SK-N-SH treated with all-trans-retinoic acid at 6 μM for 48 hours (cell line): ENCODE measurements at regions not wholly inside any gene's neighbourhood (a gene's known extent, or its start where the extent isn't known, plus 50 kb on each side); places are given as distances from the start of the nearest gene placed in this dataset.

Experiments
- ATAC-seq: fragments of 200-7000 bp; cut with Tn5 transposase; 3 replicates; pipeline ENCODE4 v1.9.1; 2020; ENCODE audit warnings: mild to moderate bottlenecking, moderate library complexity
- BACH2 ChIP-seq: fragments of 250-450 bp; sonication (Bioruptor Pico); IDR thresholded peaks from 2 replicates; pipeline ENCODE4 v1.9.0; 2021; ENCODE audit warnings: mild to moderate bottlenecking, borderline replicate concordance
- CREB5 ChIP-seq: fragments of 250-450 bp; sonication (Bioruptor Pico); IDR thresholded peaks from 2 replicates; pipeline ENCODE4 v1.5.1; 2020; ENCODE audit warnings: low read depth, mild to moderate bottlenecking, moderate library complexity
- CSDC2 ChIP-seq: fragments of 250-450 bp; sonication (Bioruptor Pico); IDR thresholded peaks from 2 replicates; pipeline ENCODE4 v1.5.0; 2020; ENCODE audit warnings: mild to moderate bottlenecking, moderate library complexity
- CSRNP3 ChIP-seq: fragments of 250-450 bp; sonication (Bioruptor Pico); IDR thresholded peaks from 2 replicates; pipeline ENCODE4 v1.5.1; 2021; ENCODE audit warnings: mild to moderate bottlenecking, moderate library complexity
- ESRRG ChIP-seq: fragments of 250-450 bp; sonication (Bioruptor Pico); IDR thresholded peaks from 2 replicates; pipeline ENCODE4 v1.6.1; 2021; ENCODE audit warnings: mild to moderate bottlenecking
- GLIS3 ChIP-seq: fragments of 250-450 bp; sonication (Bioruptor Pico); IDR thresholded peaks from 2 replicates; pipeline ENCODE4 v1.5.0; 2020; ENCODE audit warnings: mild to moderate bottlenecking, moderate library complexity
- ISL1 ChIP-seq: fragments of 250-450 bp; sonication (Bioruptor Pico); IDR thresholded peaks from 2 replicates; pipeline ENCODE4 v2.1.2; 2022; ENCODE audit warnings: mild to moderate bottlenecking, moderate library complexity
- OSR1 ChIP-seq: fragments of 250-450 bp; sonication (Bioruptor Pico); IDR thresholded peaks from 2 replicates; pipeline ENCODE4 v1.8.0; 2022; ENCODE audit warnings: moderate library complexity, mild to moderate bottlenecking, inconsistent platforms
- PATZ1 ChIP-seq: fragments of 250-450 bp; sonication (Bioruptor Pico); IDR thresholded peaks from 2 replicates; pipeline ENCODE4 v1.8.0; 2020; ENCODE audit warnings: mild to moderate bottlenecking, moderate library complexity, borderline replicate concordance
- POU6F1 ChIP-seq: fragments of 250-450 bp; sonication (Bioruptor Pico); IDR thresholded peaks from 2 replicates; pipeline ENCODE4 v1.8.0; 2021; ENCODE audit warnings: low read depth, mild to moderate bottlenecking, moderate library complexity, borderline replicate concordance
- PPARA ChIP-seq: fragments of 250-450 bp; sonication (Bioruptor Pico); IDR thresholded peaks from 2 replicates; pipeline ENCODE4 v1.5.0; 2020; ENCODE audit warnings: mild to moderate bottlenecking, borderline replicate concordance
- RARB ChIP-seq: fragments of 250-450 bp; sonication (Bioruptor Pico); IDR thresholded peaks from 2 replicates; pipeline ENCODE4 v1.8.0; 2021; ENCODE audit warnings: mild to moderate bottlenecking, moderate library complexity
- SNAI2 ChIP-seq: fragments of 250-450 bp; sonication (Bioruptor Pico); IDR thresholded peaks from 2 replicates; pipeline ENCODE4 v1.5.0; 2020; ENCODE audit warnings: mild to moderate bottlenecking, moderate library complexity
- TCF4 ChIP-seq: fragments of 250-450 bp; sonication (Bioruptor Pico); IDR thresholded peaks from 2 replicates; pipeline ENCODE4 v1.8.0; 2021; ENCODE audit warnings: mild to moderate bottlenecking, moderate library complexity, borderline replicate concordance
- TSHZ2 ChIP-seq: fragments of 250-450 bp; sonication (Bioruptor Pico); IDR thresholded peaks from 2 replicates; pipeline ENCODE4 v1.5.0; 2020; ENCODE audit warnings: mild to moderate bottlenecking, moderate library complexity
- ZC3H10 ChIP-seq: fragments of 250-450 bp; sonication (Bioruptor Pico); IDR thresholded peaks from 2 replicates; pipeline ENCODE4 v1.5.1; 2021; ENCODE audit warnings: mild to moderate bottlenecking, moderate library complexity
- ZFP3 ChIP-seq: fragments of 250-450 bp; sonication (Bioruptor Pico); IDR thresholded peaks from 2 replicates; pipeline ENCODE4 v1.5.0; 2020; ENCODE audit warnings: mild to moderate bottlenecking, moderate library complexity
- ZFP30 ChIP-seq: fragments of 450-650 bp; formaldehyde crosslinking; IDR thresholded peaks from 2 replicates; pipeline ENCODE4 v1.5.0; 2022; ENCODE audit warnings: mild to moderate bottlenecking, moderate library complexity
- ZNF565 ChIP-seq: fragments of 450-650 bp; formaldehyde crosslinking; conservative IDR thresholded peaks from 2 replicates; pipeline ENCODE4 v1.5.0; 2020; ENCODE audit warnings: low read depth, mild to moderate bottlenecking, moderate library complexity
- ZNF70 ChIP-seq: fragments of 450-650 bp; formaldehyde crosslinking; IDR thresholded peaks from 2 replicates; pipeline ENCODE4 v1.5.0; 2020; ENCODE audit warnings: mild to moderate bottlenecking, moderate library complexity
- ZNF8 ChIP-seq: fragments of 450-650 bp; formaldehyde crosslinking; IDR thresholded peaks from 2 replicates; pipeline ENCODE4 v1.5.0; 2020; ENCODE audit warnings: mild to moderate bottlenecking, moderate library complexity

- no peak for ATAC-seq
- TF ChIP-seq ZFP30 (CRISPR knock-in tag) (no peak), GLIS3 (CRISPR knock-in tag) (no peak), ZNF565 (no peak), BACH2 (no peak), RARB (no peak), PPARA (no peak), ZNF8 (CRISPR knock-in tag) (no peak), ZC3H10 (CRISPR knock-in tag) (no peak), TCF4 (CRISPR knock-in tag) (no peak), SNAI2 (no peak)
Measured at GRCh38 chr5:82390088-82390487, 111.9 kb upstream of the RPS23 start.

- TF ChIP-seq CSRNP3 (CRISPR knock-in tag) (no peak), CSDC2 (no peak), ZNF70 (CRISPR knock-in tag) (no peak), SNAI2 (no peak), ZFP30 (CRISPR knock-in tag) (no peak)
- ATAC-seq: peak; percentile 34
Measured at GRCh38 chr5:82389347-82389746, 111.2 kb upstream of the RPS23 start.

GRCh38 chr5:82388181-82388580, 110.0 kb upstream of the RPS23 start:
- TF ChIP-seq ZFP3 (CRISPR knock-in tag) (no peak), BACH2 (no peak), ISL1 (CRISPR knock-in tag) (peak; percentile 46), OSR1 (CRISPR knock-in tag) (no peak)
- peak; percentile 77 for ATAC-seq

GRCh38 chr5:82387819-82388166, 109.6 kb upstream of the RPS23 start:
- ATAC-seq: no peak; the same call in 1 of the 3 replicates
- TF ChIP-seq ZNF8 (CRISPR knock-in tag) (no peak), RARB (no peak), POU6F1 (CRISPR knock-in tag) (no peak), ESRRG (CRISPR knock-in tag) (no peak), GLIS3 (CRISPR knock-in tag) (no peak)

- peak; percentile 32 for ATAC-seq
Measured at GRCh38 chr5:82387001-82387818, 109.1 kb upstream of the RPS23 start.

More at GRCh38 chr5:82387001-82387818, 109.1 kb upstream of the RPS23 start:
- peak; percentile 50; the same call in 1 of the 2 replicates for TF ChIP-seq TSHZ2
- TF ChIP-seq PATZ1 (CRISPR knock-in tag): no peak
- TF ChIP-seq ESRRG (CRISPR knock-in tag): no peak
- no peak for TF ChIP-seq CREB5 (CRISPR knock-in tag)
- TF ChIP-seq RARB: no peak
- TF ChIP-seq ZNF565: no peak
- no peak for TF ChIP-seq ISL1 (CRISPR knock-in tag)
- no peak for TF ChIP-seq CSDC2
- TF ChIP-seq PPARA: no peak
- no peak for TF ChIP-seq BACH2
- TF ChIP-seq TCF4 (CRISPR knock-in tag): peak; percentile 28; the same call in 1 of the 2 replicates
